Frontal cortex (tissue), 3 donors: ENCODE measurements at regions not wholly inside any gene's neighbourhood (a gene's known extent, or its start where the extent isn't known, plus 50 kb on each side); places are given as distances from the start of the nearest gene placed in this dataset.

Source experiments
- DNase-seq, 2 donors: peaks; one replicate each; pipeline ENCODE4 v3.0.0; 2012; ENCODE audit warnings: low spot score in 2 of 2
- FAIRE-seq: peaks from 2 replicates; lab custom pipeline; 2012; peaks lifted over from hg19 to GRCh38; lab: Jason Lieb, UNC
- donor health status: control.
- donor health status: control.
- donor health status: control.

DNA sequence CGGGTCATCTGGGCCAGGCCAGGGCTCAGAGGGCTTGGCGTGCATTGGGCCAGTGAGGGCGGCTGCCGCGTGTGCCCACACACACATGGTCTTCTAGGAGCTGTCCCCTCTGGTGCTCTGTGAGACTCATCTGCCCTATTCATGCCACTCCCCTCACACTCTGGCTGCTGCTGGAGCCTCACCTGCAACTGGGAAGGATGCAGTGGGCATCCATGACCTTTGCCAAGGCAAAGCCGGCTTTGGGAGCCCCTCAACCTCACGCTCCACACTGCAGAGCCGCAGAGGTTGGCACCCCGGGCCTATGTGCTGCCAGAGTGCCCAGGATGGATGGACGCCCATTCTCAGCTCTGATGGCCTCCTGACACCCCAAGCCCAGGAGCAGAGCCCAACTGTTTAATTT lies 330.2 kb upstream of the SALL3 start:
- DNase-seq (no peak), FAIRE-seq (no peak)

DNA sequence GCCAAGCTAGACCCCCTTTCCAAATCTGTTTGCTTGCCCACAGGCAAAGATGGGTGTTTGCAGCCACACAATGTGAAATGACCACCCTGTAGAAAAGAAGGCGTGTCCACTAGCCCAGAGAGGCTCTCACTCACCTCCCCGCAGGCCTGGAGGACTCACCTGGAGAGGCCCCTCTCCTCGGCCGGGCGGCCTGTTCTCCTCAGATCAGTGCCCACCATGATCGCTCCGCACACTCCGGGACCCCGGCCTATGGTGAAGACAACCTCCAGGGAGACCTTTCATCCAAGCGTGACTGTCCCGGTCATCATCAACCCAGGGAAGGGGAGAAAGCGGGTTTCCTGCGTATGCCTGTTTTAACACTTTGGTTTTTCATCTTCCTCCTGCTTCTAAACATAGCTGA lies 328.7 kb upstream of the SALL3 start:
- FAIRE-seq (no peak), DNase-seq (no peak)

DNA sequence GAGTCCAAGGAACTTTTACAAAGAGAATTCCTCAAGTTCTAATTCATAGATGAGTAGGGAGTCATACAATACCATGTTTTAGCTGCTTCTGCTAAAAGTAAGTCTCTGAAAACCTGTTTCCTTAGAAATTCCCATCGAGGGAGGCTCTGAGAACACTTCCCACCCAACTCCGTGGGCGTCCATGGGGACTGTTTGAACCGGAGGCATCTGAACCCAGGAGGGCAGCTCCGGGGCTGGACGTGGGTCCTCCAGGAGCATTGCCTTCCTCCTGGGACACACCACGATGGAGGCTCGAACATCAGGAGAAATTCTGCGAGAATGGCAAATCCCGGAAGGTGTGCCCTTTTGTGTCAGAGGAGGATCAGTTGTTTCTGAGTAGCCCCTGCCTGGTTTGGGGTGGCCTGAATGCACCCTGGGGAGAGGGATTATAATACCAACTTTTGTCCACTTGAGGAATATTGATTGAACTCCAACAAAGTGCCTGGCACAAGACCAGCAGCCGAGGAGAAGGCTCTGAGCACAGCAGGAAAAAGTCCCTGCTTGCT lies 327.5 kb upstream of the SALL3 start:
- DNase-seq (no peak), FAIRE-seq (no peak)

DNA sequence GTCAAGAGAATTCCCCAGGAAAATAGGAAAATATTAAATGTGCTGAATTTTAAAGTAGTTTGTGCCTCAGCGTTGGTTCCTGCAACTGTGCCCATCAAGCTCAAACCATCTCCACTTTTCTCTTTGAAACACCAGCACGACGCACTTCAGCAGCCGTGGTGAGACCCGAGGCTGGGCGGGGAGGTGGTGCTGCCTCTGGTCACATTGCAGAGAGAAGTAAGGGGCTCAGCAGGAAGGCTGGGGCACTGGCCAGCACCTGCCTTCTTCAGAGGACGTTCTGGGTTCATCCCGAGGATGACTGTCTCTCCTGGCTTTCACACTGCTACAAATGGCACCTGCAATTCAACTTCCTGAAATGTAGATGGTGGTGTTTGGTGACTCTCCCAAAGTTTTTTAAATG lies 323.7 kb upstream of the SALL3 start:
- FAIRE-seq (no peak), DNase-seq (no peak)

DNA sequence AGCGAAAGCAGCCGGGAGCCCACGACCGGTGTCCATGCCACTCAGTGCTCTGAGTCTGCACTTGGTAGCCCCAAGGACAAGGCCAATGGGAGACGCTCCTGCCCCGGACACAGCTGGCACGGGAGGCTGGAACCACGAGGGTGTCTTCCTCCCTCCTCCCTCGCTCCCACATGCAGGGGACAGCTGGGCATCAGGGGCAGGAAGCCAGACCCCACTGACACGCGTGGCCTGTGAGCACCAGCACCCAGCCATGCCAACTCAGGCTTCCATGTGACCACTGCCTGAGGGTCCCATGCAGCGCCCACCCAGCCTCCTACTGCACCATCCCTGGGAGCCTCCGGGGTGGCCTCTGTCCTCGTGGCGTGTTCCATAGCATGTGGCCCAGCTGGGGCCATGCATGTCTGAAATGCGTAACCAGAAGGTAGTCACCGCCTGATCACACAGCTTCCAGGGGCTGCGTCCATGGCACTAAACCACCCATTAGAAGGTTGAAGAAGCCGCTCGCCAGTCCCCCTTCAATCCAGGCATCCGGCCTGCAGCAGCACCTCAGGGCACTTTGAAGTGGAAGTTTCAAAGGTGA lies 323.2 kb upstream of the SALL3 start:
- DNase-seq (no peak), FAIRE-seq (no peak)

DNA sequence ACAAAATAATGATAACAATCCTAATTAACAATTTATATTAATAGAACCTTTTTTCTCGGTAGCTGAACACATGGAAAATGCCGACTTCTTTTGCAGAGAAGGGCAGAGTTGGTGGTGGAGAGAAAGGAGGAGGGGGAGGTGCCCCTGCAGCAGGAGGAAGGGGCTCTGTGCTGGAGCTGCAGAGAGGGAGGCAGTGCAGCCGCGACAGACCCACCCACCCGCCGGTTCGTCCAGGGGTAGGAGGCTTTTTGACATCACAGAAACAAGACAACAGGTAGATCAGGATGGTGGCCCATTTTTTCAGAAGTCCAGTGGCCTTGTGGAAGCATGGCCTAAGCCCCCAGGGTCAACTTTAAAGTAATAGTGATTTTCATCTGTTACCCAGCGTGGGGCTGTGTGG lies 321.1 kb upstream of the SALL3 start:
- FAIRE-seq (no peak), DNase-seq (no peak)

DNA sequence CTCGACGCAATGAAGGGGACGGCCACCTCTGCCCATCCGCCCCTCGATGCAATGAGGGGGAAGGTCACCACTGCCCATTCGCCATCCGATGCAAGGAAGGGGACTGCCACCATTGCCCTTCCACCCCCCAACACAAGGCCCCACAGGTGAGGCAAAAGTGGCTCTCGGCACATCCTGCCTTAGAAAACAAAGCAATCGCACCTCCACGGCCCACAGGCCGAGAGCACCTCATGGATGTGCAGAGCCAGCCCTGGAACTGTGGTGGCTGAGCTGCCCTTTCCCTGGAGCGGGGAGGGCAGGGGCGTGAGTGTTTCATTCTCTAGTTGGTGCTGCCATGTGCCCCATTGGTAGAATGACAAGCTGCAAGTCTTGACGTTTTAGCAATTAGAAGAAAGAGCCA lies 320.6 kb upstream of the SALL3 start:
- no peak for FAIRE-seq
- DNase-seq: no peak

DNA sequence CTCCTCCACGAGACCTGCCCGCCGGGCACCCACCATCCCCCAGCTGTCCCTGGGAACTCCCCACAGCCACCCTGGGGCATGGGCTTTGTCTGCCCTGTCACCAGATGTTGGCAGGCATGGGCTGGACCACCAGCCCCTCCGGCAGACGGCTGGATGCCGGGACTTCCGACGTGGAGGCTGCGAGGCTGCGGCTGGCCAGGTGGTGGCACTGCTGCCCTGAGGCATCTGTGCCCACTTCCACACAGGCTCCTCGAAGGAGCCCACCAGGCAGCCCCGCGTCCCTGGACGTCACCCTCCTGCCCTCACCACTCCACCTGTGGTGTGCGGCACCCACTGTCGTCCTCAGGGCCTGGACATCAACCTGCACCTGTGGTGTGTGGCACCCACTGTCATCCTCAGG lies 319.9 kb upstream of the SALL3 start:
- DNase-seq: peak in 1 of 2 donors; percentile 57
- no peak for FAIRE-seq

DNA sequence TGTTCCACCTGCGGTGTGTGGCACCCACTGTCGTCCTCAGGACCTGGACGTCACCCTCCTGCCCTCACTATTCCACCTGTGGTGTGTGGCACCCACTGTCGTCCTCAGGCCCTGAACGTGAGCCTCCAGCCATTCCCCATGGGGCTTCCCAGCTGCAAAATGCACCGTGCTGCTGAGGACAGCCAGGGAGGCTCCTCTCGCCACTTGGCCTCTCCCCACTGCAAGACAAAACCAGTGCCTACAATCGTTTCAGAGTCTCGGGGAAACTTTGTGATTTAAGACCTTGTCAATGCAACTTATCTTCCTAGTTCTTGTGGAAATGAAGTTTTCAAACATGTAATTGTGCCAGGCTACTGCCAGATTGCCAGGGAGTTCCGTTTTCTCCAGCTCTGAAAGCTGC lies 319.3 kb upstream of the SALL3 start:
- DNase-seq (no peak), FAIRE-seq (no peak)

DNA sequence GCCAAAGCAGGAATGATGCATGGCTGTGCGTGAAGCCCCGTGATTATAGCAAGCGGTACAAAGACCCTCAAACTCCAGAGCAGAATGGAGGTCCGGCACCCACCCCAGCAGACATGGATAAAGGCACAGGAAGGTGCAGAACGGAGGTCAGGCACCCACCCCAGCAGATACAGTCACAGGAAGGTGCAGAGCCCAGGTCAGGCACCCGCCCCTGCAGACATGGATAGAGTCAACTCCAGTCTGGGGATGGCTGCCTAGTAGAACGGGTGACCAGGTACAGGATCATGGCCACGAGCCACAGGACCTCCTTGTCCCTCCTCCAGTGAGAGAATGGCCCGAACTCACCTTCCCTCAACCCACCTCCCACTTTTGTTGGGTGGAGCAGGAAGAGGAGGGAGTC lies 318.3 kb upstream of the SALL3 start:
- DNase-seq (no peak), FAIRE-seq (no peak)

DNA sequence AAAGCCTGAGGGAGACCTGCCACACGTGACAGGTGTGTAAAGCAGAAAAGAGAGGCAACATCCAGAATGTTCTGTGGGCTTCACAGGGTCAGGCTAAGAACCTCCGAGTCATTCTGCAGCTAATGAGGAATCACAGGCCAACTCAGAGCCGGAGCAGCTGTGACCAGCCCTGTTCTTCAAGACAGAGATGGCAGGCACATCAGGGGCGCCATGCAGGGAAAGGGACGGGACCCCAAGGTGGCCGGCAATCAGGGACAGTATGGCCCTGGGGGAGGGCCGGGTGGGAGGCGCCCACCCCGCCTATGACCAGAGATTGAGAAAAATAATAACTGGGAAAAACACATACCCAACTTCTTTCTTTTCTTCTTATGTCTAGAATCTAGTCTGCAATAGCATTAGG lies 316.7 kb upstream of the SALL3 start:
- FAIRE-seq (no peak), DNase-seq (no peak)

DNA sequence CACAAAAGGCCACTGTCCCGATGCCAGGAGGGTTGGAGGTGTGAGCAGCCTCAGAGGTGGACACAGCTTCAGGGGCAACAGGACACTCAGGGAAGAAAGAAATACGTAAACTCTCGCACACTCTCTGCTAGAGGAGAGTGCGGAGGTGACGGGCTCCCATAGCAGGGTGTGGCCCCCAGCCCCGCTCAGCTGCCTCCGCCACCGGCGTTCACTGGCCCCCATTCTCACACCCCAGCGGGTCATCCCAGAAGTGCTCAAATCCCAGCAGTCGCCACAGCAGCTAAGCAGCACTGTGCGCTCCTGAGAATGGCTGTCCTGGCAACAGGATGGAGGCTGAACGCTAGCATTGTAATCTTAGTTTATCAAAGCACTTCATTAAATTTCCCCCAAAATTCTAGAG lies 315.6 kb upstream of the SALL3 start:
- FAIRE-seq: no peak

DNA sequence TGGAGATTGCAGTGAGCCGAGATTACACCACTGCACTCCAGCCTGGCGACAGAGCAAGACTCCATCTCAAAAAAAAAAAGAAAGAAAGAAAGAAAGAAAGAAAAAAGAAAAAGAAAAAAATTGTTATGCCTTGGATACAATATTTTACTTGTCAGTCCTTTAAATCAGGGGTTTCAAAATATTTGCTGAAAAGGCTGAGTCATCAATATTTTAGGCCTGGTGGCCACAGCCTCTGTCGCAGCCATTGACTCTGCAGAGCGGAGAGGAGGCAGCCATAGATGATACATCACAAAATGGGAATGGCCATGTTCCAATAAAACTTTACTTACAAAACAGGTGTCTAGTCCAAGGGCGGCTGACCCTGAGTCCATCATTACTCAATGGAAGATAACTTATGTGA lies 314.8 kb upstream of the SALL3 start:
- no peak for FAIRE-seq
- no peak for DNase-seq

More for the DNA sequence above, 315.6 kb upstream of the SALL3 start:
- DNase-seq: no peak

DNA sequence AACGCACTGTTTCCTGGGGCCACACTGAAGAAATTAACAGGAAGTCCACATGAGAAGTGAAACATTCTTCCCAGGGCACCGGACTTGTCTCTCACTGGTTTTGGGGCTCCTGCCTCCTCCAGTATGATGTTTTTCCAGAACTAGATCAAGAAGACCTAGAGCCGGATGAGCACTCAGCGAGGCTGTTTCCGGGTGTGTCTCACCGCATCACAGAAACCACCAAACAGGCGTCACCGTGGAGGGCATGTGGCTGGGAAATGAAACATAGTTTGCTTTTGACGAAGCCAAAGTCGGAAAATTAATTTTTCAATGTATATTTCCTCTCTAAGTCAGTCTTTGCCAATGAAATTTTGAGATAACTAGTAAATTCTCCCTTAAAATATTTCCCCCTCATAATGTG lies 314.0 kb upstream of the SALL3 start:
- DNase-seq (no peak), FAIRE-seq (no peak)

DNA sequence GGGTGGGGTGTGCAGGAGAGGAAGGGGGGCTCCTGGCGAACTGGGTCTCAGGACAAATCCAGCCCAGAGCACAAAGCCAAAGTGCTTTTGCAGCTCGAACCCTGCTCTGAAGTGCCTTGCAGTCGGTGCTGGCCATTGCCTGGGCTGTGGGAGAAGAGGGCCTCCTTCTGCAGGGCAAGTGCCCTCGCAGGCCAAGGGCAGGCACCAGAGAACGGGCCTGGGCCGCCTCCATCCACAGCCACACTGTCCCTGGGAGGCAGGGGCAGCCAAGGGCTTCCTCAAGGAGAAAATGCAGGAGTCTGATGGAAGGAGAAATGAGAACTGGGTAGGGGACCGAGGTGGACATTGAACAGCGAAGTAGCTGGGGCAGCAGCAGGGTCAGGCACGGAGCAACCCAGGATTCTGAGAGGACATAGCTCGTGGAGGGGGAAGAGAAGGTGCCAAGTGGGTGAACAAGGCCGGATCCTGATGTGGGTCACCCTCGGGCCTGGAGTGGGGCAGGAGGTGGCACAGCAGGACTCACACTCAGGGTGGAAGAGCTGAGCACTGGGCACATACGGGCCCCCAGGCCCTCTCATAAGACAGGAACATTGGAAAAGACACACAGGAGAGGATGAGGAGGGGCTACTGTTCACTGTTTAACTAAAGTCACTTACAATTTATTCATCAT lies 312.8 kb upstream of the SALL3 start:
- no peak for FAIRE-seq
- no peak for DNase-seq

DNA sequence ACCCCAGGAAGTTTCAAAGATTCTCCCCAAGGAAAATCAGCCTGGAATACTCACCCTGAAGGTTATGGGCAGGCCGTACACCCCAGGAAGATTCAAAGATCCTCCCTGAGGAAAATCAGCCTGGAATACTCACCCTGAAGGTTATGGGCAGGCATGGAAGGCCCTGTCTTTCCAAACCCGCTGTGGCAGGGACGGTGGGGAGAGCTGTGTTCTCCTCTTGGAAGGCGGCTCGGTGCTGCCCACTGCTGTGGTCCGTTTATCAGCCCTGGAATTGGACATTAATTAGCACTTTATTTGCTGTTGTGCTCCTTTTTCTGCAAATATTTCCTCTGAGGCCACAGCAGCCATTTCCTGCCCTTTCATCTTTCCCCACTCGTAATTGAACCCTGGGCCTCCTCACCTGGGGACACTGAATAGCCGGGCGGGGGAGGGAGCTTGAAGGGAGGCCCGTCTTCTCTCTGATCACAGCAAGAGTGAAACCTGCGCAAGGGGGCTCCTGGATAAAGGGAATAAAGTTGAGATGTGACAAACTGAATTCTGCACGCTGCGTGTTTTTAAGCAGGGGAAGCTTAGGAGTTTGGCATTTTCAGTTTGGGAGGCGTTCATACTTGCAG lies 308.7 kb upstream of the SALL3 start:
- DNase-seq (no peak), FAIRE-seq (no peak)

DNA sequence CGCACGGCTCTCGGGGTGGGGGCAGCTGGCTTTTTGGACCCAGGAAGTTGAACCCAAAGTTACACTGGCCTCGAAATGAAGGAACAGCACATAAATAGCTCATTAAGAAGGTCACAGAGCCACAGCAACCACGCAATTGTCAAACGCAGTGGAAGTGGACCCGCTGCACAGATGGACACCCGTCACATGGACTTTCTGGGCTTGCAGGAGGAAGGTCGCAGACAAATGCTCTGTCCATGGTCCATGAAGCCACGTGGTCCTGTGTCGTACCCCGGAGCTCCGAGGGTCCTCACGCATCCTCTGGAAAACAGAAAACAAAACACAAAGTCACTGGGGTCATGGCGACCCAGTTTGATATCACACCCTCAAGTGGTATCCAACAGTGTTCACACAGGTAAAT lies 308.1 kb upstream of the SALL3 start:
- FAIRE-seq (no peak), DNase-seq (no peak)

DNA sequence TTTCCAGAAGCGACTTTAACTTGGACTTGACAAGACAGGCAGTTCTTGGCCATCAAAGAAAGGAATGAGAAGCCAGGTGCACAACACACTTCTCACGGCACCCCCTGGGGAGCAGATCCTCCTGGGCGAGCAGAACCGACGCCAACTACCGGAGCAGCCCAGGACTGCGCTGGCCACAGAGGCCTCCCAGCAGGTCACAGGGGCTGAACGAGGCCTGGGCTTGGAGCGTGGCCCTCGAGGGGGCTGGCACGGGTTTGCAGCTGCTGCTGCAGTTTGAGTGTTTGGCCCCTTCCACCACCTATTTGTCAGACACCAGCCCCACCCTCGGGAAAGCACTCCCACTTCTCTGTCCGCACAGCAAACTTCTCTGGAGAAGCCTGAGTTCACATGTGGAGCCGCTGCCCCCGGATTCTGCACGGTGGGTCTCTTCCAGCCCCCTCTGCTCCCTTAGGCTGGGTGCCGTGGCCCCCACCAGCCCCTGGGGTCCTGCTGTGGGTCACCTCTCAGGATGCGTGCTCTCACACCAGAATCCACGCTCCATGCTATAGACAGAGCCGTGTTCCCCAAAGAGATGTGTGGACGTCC lies 306.7 kb upstream of the SALL3 start:
- FAIRE-seq (no peak), DNase-seq (no peak)

DNA sequence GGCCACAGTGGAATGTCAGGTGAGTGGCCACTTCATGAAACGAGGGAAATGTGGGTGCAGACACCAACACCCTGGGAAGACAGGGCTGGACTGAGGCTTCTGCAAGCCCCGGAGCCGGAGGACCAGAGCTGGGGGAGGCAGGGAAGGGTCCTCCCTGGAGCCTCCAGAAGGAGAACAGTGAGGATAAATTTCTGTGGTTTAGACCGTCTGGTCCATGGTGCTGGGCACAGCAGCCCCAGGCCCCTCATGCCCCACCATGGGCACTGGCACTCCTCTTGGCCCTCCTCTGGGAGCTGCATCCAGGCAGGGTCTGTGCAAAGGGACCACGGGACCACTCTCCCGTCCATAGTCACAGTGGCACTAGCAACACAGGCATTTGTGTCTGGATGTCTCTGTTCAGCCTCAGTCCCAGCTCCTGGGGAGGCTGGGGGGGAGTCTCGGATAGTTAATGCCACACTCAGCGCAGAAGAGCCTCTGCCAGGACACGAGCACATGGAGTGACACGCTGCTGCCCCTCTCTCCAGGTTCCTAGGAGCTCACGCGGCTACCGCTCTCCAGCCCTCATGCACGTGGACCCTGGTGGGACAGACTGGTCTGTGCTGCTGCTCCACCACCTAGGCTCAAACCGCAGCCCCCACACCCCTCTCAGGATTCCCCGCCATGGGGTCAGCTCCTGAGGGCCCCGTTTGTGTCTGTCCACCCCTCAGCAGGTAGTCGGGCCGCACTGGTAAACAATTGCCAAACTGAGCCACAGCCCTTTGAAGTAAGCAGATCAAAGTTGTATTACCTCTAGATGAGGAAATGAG lies 305.9 kb upstream of the SALL3 start:
- DNase-seq (no peak), FAIRE-seq (no peak)

DNA sequence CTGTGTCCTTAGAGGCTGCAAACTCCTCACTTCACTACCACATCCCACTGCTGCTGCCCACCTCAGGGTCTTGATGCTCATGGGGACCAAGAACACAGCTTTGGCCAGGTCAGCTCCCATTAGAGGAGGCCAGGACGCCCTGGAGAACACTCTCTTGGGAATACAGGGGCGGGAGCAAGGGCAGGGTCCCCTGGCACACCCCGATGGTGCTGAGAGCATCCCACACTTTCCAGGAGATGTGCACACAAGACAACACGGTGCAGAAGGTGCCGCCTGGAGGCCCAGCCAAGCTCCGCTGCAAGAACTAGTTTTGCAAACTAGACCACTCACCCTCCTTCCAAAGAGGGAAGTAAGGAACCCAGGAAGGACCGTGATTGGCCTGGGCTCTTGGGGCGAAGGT lies 304.4 kb upstream of the SALL3 start:
- FAIRE-seq (no peak), DNase-seq (no peak)
